ENCODE measurements at regions not wholly inside any gene's neighbourhood (a gene's known extent, or its start where the extent isn't known, plus 50 kb on each side); places are given as distances from the start of the nearest gene placed in this dataset.
"Not testable (repeated sequence)": the region's sequence is repeated elsewhere in the genome, so short reads cannot be mapped to it uniquely, and the experiment has no call there.

GRCh38 chr16:65771707-65772106, 594.8 kb upstream of the CDH5 start:
- no peak for DNase-seq (ENCODE audit: low read depth in 2 of 2)

DNA sequence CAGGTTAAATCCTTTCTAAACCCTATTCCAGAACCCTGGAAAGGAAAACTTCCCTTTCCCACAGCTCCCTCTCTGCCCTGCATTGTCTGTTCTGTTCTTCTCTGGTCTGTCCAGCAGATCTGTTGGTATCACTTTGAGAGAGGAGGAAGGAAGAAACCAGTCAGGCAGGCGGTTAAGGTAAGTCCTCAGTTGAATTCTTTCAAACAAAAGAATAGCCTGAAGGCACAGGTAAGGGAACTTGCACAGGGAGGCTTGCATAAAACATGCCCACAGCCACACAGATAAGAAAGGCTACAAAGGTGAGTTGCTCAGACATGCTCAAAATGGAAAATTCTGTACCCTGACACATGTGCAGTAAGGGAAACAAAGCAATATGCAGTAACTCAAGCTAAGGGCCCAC, 595.7 kb upstream of the CDH5 start:
- no peak for DNase-seq (ENCODE audit: low read depth in 2 of 2)

- no peak for DNase-seq (ENCODE audit: low read depth in 2 of 2)
Measured at GRCh38 chr16:65769776-65770438, 596.6 kb upstream of the CDH5 start.

DNA sequence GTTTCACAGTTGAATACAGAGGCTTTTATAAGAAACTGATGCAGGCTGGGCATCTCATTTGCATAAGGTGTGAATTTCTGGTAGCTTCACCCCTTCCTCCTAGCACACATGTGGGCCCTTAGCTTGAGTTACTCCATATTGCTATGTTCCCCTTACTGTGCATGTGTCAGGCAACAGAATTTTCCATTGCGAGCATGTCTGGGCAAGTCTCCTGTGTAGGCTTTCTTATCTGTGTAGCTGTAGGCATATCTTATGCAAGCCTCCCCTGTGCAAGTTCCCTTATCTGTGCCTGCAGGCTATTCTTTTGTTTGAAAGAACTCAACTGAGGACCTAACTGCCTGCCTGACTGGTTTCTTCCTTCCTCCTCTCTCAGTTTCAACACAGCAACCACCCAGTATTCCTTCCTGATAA, 597.4 kb upstream of the CDH5 start:
- no peak for DNase-seq (ENCODE audit: low read depth in 2 of 2)

- no peak for DNase-seq (ENCODE audit: low read depth in 2 of 2)
Measured at GRCh38 chr16:65767125-65767524, 599.4 kb upstream of the CDH5 start.

DNA sequence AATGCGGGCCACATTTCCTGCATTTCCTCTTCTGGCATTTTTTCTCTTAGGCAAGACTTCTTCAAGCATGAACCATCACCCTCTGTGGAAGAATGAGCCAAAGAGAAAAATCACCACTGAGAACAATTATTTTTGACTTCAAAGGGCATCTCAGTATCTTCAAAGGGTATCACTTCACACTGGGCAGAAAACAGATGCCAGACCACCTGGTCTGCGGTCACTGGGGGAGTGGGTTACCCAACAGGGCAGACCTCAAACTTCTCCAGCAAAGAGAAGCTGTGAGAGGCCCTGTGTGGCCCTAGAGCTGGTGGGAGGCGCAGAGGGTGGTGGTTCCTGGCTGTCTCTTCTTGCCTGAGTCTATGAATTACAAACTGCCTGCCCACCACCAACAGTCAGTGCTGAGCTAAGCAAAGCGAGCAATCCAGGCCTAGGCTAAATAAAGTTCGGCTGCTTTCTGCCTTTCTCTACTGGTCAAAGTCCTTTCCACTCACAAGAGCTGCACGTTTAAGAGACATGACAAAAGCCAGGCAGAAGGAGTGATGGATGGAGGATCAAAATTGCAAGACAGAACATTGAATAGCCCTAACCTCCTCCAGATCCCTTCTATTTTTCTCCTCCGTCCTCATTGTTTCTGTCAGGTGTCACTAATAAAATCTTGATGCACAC, 602.7 kb upstream of the CDH5 start:
- no peak for DNase-seq (ENCODE audit: low read depth in 2 of 2)

GRCh38 chr16:65760874-65761273, 605.6 kb upstream of the CDH5 start:
- no peak for DNase-seq (ENCODE audit: low read depth in 2 of 2)

DNA sequence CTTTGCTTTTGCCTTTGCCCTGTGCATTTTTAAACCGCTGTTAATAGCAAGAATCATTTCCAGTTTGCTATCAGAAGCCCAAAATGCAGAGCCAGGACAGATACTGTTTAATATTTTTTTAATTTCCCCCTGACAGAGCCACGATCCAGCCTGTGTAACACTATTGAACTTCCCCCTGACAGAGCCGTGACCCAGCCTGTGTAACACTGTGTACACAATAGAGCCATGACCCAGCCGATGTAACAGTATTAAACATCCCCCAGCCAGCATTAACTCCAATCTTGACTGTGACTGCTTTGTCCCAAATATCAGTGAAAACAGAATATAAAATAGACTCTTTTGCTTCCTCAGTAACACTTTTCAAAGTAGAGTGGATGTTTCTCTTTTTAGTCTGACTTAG, 607.9 kb upstream of the CDH5 start:
- DNase-seq (ENCODE audit: low read depth in 2 of 2), result no peak

- no peak for DNase-seq (ENCODE audit: low read depth in 2 of 2)
Measured at GRCh38 chr16:65757064-65757463, 609.4 kb upstream of the CDH5 start.

- DNase-seq (ENCODE audit: low read depth in 2 of 2), result no peak
Measured at GRCh38 chr16:65756163-65756562, 610.3 kb upstream of the CDH5 start.

DNA sequence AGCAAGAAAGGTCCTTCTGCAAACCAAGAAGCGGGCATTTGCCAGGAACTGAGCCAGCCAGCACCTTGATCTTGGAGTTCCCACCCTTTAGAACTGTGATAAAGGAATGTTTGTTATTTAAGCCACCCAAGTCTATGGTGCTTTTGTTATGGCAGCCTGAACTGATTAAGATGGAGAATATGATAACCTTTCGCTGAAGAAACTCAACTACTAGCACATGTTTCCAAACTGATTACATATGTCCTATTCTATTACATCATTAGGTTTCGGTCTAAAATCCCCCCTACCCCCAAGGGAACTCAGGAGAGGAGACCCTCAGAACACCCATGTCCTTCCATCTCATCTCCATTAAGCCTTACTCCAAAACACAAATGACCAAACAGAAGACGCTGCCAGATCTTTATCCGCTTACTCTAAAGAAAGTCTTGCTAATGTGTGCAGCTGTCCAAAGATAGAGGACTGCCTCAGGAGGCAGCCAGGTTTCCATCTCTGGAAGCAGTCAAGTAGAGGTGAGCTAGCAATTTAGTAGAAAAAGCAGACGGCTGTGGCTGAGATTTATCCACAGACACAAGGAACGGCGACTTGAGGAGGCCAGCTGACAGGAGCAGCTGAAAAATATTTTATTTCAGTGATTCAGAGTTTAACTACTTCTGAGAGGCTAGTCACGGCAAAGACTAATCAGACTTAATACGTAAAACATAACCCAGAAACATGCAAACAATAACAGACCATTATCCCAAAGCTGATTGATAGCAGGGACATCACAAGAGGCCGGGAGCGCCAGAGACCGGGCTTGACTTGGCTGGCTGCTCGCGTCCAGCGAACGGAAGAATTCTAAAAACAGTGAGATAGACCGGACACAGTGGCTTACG, 611.4 kb upstream of the CDH5 start:
- DNase-seq (ENCODE audit: low read depth in 2 of 2), result no peak

- no peak for DNase-seq (ENCODE audit: low read depth in 2 of 2)
Measured at GRCh38 chr16:65752522-65752844, 614.0 kb upstream of the CDH5 start.

DNA sequence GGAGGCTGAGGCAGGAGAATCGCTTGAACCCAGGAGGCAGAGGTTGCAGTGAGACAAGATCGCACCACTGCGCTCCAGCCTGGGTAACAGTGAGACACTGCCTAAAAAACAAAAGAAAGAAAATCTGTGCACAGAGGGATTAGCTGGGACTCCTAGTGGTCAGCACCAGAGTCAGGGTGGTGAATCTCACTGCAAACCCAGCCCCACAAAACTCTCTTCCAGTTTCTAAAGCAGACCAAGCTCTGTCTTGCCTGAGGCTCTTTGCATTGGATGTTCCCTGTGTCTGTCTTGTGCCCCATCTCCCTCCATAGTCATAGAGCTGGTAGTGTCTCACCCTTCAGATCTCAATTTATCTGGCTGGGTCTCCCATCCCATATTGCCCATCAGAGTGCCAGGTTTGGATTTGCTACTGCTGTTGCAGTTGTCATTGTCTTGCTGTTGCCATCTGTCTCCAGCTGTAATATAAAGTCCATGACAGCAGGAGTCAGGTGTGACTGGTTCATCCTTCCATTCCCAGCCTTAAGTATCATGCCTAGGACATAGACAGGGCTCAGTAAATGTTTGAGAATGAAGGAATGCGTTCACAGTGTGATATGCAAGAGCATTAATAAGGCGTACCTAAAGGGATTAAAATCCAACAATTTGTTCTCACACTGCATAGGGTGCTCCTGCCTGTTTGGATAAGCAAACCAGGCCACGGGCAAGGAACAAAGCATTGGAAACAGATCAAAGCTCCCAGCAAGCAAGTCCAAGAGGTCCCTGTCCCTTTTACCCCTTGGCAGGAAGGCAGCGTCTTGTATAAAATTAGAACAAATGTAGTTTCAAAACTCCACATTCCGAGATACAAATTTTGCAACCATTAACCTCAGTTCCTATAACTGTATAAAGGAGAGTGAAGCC, 614.6 kb upstream of the CDH5 start:
- DNase-seq (ENCODE audit: low read depth in 2 of 2), result no peak

DNA sequence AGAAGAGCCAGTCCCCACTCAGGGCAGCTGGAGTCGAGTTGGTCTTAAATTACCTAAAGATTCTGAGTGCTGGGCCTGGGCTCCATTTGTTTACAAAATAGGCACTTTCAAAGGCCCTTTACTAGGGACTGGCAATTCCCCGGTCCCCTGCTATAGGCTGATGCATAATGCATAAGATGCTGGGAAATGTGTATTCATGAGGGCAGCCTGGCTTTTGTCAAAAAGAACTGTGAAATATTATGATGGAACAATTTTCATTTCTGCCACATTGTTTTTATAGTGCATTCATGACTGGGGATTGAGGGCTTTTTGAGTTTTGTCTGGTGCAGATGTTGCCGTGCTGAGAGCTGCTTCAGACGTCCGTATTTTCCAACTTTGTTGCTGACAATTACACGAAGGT, 617.0 kb upstream of the CDH5 start:
- DNase-seq (ENCODE audit: low read depth in 2 of 2), result no peak

- no peak for DNase-seq (ENCODE audit: low read depth in 2 of 2)
Measured at GRCh38 chr16:65746941-65747340, 619.5 kb upstream of the CDH5 start.

GRCh38 chr16:65745201-65745708, 621.2 kb upstream of the CDH5 start:
- DNase-seq (ENCODE audit: low read depth in 2 of 2), result no peak

DNA sequence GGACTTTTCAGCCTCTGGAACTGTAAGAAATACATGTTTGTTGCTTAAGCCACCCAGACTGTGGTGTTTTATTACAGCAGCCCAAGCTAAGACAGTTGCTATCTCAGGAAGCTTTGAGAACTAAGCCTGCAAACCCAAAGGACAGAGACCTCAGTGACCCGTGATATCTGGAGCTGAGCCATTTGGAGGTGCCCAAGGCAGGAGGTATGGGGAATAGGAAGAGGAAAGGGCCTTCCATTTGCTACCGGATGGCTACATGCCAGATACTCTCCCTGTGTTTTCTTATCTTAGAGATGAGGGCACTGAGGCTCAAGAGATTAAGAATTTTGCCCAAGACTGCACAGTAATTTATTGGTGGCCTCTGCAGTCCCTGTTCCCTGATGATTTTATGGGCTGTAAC, 622.1 kb upstream of the CDH5 start:
- no peak for DNase-seq (ENCODE audit: low read depth in 2 of 2)

GRCh38 chr16:65743558-65743957, 621.7 kb upstream of the CDH11 start:
- no peak for DNase-seq (ENCODE audit: low read depth in 2 of 2)

DNA sequence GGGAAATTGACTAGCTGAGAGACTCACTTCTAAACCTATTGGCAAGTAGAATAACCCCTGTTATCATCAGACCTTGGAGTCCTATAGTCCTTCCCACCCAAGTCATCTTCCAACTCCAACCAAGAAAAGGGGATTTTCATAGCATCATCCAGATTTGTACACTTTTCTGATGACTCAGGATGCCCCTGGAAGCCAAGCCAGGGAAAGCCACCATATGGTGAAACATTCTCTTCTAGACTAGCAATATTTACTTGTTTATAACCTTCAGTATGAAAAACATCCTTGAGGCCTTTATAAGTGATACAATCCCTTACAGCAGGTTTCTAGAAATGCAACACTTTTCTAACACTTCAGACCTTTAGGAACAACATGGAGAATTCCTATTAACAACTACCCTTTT, 618.8 kb upstream of the CDH11 start:
- no peak for DNase-seq (ENCODE audit: low read depth in 2 of 2)

DNA sequence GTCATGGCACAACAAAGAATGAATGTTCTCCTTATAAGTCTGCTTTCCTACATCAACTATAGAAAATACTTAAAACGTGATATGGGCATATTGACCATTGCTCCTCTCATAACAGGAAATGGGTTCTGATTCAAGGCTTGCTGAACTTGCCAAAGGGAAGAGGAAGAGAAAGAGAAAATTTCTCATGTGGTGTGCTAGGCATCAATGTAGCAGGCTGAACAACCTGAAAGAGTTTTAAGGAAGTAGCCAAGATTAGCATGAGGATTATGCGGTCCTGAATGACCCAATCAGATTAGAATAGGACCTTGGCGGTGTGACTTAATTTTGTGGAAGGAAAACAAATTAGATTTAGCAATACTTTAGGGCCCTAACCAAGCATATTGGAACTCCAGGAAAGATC, 617.7 kb upstream of the CDH11 start:
- no peak for DNase-seq (ENCODE audit: low read depth in 2 of 2)

DNA sequence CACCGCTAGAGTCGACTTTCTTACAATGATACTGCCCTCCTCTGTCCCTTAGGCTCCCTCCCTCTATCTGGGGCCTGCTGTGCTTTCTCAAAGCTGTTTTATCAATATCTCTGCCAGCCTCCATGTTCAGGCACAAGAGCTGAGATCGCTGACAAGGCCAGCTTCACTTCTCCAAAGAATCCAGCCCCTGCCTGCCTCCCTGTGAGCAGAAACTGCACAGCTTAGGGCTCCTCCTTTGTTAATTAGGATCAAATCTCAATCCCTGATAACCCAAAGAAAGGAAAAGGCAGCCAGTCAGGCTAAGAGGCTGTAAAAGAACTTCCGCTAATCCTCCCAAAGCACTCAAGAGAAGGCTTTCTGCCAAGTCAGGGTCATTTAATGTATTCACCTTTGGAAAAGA, 616.0 kb upstream of the CDH11 start:
- DNase-seq (ENCODE audit: low read depth in 2 of 2), result no peak

- DNase-seq (ENCODE audit: low read depth in 2 of 2), result not testable (repeated sequence)
Measured at GRCh38 chr16:65735615-65736014, 613.8 kb upstream of the CDH11 start.

Measured in stimulated activated CD8-positive, alpha-beta memory T cell treated with anti-CD3 and anti-CD28 coated beads, Interleukin-15, amount 100 ng/mL, for 48 hours (primary cell).